ENCODE measurements at regions not wholly inside any gene's neighbourhood (a gene's known extent, or its start where the extent isn't known, plus 50 kb on each side); places are given as distances from the start of the nearest gene placed in this dataset.

DNA sequence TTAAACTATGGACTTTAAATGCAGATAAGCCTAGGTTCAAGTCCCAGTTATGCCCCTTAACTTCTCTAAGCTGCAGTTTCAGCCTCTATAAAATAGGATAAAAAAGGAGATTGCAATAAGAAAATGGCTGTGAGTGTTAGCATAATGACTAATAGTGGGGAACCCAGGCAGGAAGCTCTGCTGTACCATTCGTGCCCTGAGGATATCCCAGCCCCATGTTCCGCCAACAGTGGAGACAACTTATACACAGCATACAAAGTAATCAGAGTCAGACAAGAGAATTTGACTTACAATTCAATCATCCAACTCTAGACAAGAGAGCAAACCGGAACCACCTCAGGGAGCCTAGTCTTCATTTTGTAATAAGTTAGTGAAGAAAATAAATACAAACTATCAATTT lies 141.5 kb upstream of the FSTL4 start:
- no peaks in the 10 kb centered on the region for H3K9me3 ChIP-seq (ENCODE audit: control insufficient read depth, low read depth, low read length)
- no peak overlapping the region for H2BK12ac ChIP-seq (ENCODE audit: insufficient read length, low read depth, low read length)
- Mint-ChIP-seq H3K4me1 (no peaks in the 10 kb centered on the region; a peak in 1 of 4 replicates), H3K27ac (no peak overlapping the region), H3K4me3 (no peak overlapping the region), H3K36me3 (ENCODE audit: insufficient read depth in 1 of 3, low read depth in 3 of 3) (no peaks in the 10 kb centered on the region), H3K9me3 (no peaks in the 10 kb centered on the region), H3K27me3 (ENCODE audit: low read depth) (peaks cover 26% of the 10 kb centered on the region)
- H3K79me2 ChIP-seq (ENCODE audit: insufficient read depth, low read length), result no peaks in the 10 kb centered on the region
- no peak overlapping the region for H3K14ac ChIP-seq (ENCODE audit: insufficient read depth, low read length)
- H2BK5ac ChIP-seq (ENCODE audit: insufficient read length, low read length), result no peak overlapping the region
- H3K27ac ChIP-seq (ENCODE audit: insufficient read length, low read depth, low read length), result no peak overlapping the region
- H4K8ac ChIP-seq (replicated peaks; ENCODE audit: insufficient read length, low read depth, low read length), result no peak overlapping the region
- H4K5ac ChIP-seq (ENCODE audit: insufficient read length, low read depth, low read length), result no peak overlapping the region
- no peak overlapping the region for H4K91ac ChIP-seq (ENCODE audit: insufficient read length, low read depth, low read length)
- no CpG with 5 or more reads among the region's 3 CpGs for WGBS (ENCODE audit: extremely low coverage, insufficient read length, low lambda C conversion rate)
- no peaks in the 10 kb centered on the region for H3K23me2 ChIP-seq (ENCODE audit: insufficient read length, low read depth, low read length, poor library complexity, severe bottlenecking)
- no peak overlapping the region for H2BK120ac ChIP-seq (ENCODE audit: low read depth, low read length, poor library complexity, severe bottlenecking)
- no peaks in the 10 kb centered on the region for H3K4me1 ChIP-seq (ENCODE audit: insufficient read depth, low read length)
- no peak overlapping the region for H3K4ac ChIP-seq (ENCODE audit: low read depth, low read length)
- no peaks in the 10 kb centered on the region for H4K20me1 ChIP-seq (ENCODE audit: control insufficient read depth, insufficient read depth, insufficient read length)
- TF ChIP-seq, protein P1, sequence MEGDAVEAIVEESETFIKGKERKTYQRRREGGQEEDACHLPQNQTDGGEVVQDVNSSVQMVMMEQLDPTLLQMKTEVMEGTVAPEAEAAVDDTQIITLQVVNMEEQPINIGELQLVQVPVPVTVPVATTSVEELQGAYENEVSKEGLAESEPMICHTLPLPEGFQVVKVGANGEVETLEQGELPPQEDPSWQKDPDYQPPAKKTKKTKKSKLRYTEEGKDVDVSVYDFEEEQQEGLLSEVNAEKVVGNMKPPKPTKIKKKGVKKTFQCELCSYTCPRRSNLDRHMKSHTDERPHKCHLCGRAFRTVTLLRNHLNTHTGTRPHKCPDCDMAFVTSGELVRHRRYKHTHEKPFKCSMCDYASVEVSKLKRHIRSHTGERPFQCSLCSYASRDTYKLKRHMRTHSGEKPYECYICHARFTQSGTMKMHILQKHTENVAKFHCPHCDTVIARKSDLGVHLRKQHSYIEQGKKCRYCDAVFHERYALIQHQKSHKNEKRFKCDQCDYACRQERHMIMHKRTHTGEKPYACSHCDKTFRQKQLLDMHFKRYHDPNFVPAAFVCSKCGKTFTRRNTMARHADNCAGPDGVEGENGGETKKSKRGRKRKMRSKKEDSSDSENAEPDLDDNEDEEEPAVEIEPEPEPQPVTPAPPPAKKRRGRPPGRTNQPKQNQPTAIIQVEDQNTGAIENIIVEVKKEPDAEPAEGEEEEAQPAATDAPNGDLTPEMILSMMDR (conservative IDR thresholded peaks at IDR 0.05), result no peak
- H3K9ac ChIP-seq (ENCODE audit: extremely low read depth, insufficient read length, low read length), result no peak overlapping the region
- no peak for DNase-seq
- H3T11ph ChIP-seq (ENCODE audit: low read length), result no peak overlapping the region
- no peak overlapping the region for H3K23ac ChIP-seq (ENCODE audit: insufficient read length, low read depth, low read length)
- H3K18ac ChIP-seq (ENCODE audit: insufficient read length, low read depth, low read length), result no peak overlapping the region
- no peak overlapping the region for H2BK15ac ChIP-seq (ENCODE audit: low read depth, low read length)
- H3K27me3 ChIP-seq (ENCODE audit: insufficient read depth, low read length), result no peaks in the 10 kb centered on the region; the same call in none of the 2 replicates
- H3K4me2 ChIP-seq (ENCODE audit: insufficient read depth, insufficient read length, low read length), result no peak overlapping the region
- H3K56ac ChIP-seq (ENCODE audit: insufficient read length, low read depth, low read length), result no peak overlapping the region
- H2BK20ac ChIP-seq (ENCODE audit: low read depth, low read length, poor library complexity, severe bottlenecking), result no peak overlapping the region
- no peak overlapping the region for H2AFZ ChIP-seq (ENCODE audit: low read length)
- H3K79me1 ChIP-seq (ENCODE audit: insufficient read depth, low read depth, low read length, poor library complexity, severe bottlenecking), result no peaks in the 10 kb centered on the region
- H2AK5ac ChIP-seq (ENCODE audit: insufficient read length, low read length), result no peak overlapping the region
